DND-41 (cell line): ENCODE measurements at regions not wholly inside any gene's neighbourhood (a gene's known extent, or its start where the extent isn't known, plus 50 kb on each side); places are given as distances from the start of the nearest gene placed in this dataset.

Experiments
- ATAC-seq: fragments of 200-7000 bp; cut with Tn5 transposase; 3 replicates; pipeline ENCODE4 v1.9.1; 2021; ENCODE audit warnings: low read depth; ENCODE audit not compliant: insufficient read depth
- DNase-seq: peaks from one replicate; pipeline ENCODE4 v3.0.0-alpha.2; 2020
- H2AFZ ChIP-seq: 2 replicates; pipeline ENCODE4 v1.6.0; 2012; ENCODE audit warnings: low read depth, low read length
- H3K27ac ChIP-seq: 2 replicates; pipeline ENCODE4 v1.5.1; 2012; ENCODE audit warnings: low read length, inconsistent platforms
- H3K27me3 ChIP-seq: fragments of 200-600 bp; sonication (generic); 2 replicates; pipeline ENCODE4 v1.6.0; 2012; ENCODE audit warnings: low read length, mild to moderate bottlenecking, inconsistent platforms; ENCODE audit not compliant: insufficient read depth, poor library complexity
- H3K36me3 ChIP-seq: 2 replicates; pipeline ENCODE4 v1.5.1; 2012; ENCODE audit warnings: low read length, inconsistent platforms; ENCODE audit not compliant: insufficient read depth
- H3K4me1 ChIP-seq: 2 replicates; pipeline ENCODE4 v1.5.1; 2012; ENCODE audit warnings: mild to moderate bottlenecking, low read length; ENCODE audit not compliant: insufficient read depth
- H3K4me2 ChIP-seq: 2 replicates; pipeline ENCODE4 v1.6.0; 2012; ENCODE audit warnings: mild to moderate bottlenecking, moderate library complexity, low read length, inconsistent platforms; ENCODE audit not compliant: insufficient read depth
- H3K4me3 ChIP-seq, 2 experiments: fragments of 200-600 bp in 1 of 2; shearing (Covaris generic) in 1 of 2; 2 replicates each; pipeline ENCODE4 v1.5.1; 2012 to 2016; ENCODE audit warnings: inconsistent platforms in 2 of 2, low read length in 2 of 2, mild to moderate bottlenecking in 2 of 2, low read depth in 1 of 2, moderate library complexity in 1 of 2
- H3K79me2 ChIP-seq: 2 replicates; pipeline ENCODE4 v1.6.0; 2012; ENCODE audit warnings: low read length, inconsistent platforms; ENCODE audit not compliant: insufficient read depth
- H3K9ac ChIP-seq: 2 replicates; pipeline ENCODE4 v1.6.0; 2012; ENCODE audit warnings: low read depth, mild to moderate bottlenecking, inconsistent platforms, low read length, moderate library complexity
- H3K9me3 ChIP-seq: 2 replicates; pipeline ENCODE4 v1.5.1; 2012; ENCODE audit warnings: low read length, moderate library complexity, mild to moderate bottlenecking, inconsistent platforms; ENCODE audit not compliant: insufficient read depth, severe bottlenecking
- H4K20me1 ChIP-seq: 2 replicates; pipeline ENCODE4 v1.6.0; 2012; ENCODE audit warnings: low read length; ENCODE audit not compliant: insufficient read depth
- CTCF ChIP-seq: IDR thresholded peaks from 2 replicates; pipeline ENCODE4 v1.5.1; 2012; ENCODE audit warnings: borderline replicate concordance, low read length, moderate library complexity, mild to moderate bottlenecking; ENCODE audit not compliant: poor library complexity, severe bottlenecking; ENCODE audit errors: extremely low read depth
- EZH2 ChIP-seq: IDR thresholded peaks from 3 replicates; pipeline ENCODE4 v1.6.1; 2012; ENCODE audit warnings: borderline replicate concordance, low read depth, mild to moderate bottlenecking, moderate library complexity, low read length, inconsistent platforms; ENCODE audit not compliant: severe bottlenecking

- no peaks in the 10 kb centered on the region for H3K9me3 ChIP-seq
Observed at GRCh38 chr5:86314951-86315350, 302.8 kb upstream of the COX7C start.

GRCh38 chr5:86320266-86320665, 297.5 kb upstream of the COX7C start:
- TF ChIP-seq CTCF, result no peak
- no peak for DNase-seq
- Histone ChIP-seq H3K79me2 (no peaks in the 10 kb centered on the region), H3K4me3 (no peak overlapping the region), H3K9me3 (no peaks in the 10 kb centered on the region), H4K20me1 (no peaks in the 10 kb centered on the region), H3K27me3 (no peaks in the 10 kb centered on the region), H3K4me1 (no peaks in the 10 kb centered on the region), H3K36me3 (no peaks in the 10 kb centered on the region), H3K4me2 (no peak overlapping the region), H3K9ac (no peak overlapping the region), H3K27ac (no peak overlapping the region), H2AFZ (no peak overlapping the region)
- no peak for ATAC-seq

More at GRCh38 chr5:86314951-86315350, 302.8 kb upstream of the COX7C start:
- no peak overlapping the region for H2AFZ ChIP-seq
- no peak overlapping the region for H3K9ac ChIP-seq
- no peak overlapping the region for H3K4me3 ChIP-seq
- no peak for DNase-seq
- H3K4me2 ChIP-seq, result no peak overlapping the region
- no peaks in the 10 kb centered on the region for H3K4me1 ChIP-seq
- H3K36me3 ChIP-seq, result no peaks in the 10 kb centered on the region
- H3K27ac ChIP-seq, result no peak overlapping the region
- H4K20me1 ChIP-seq, result no peaks in the 10 kb centered on the region
- no peak for ATAC-seq
- no peaks in the 10 kb centered on the region for H3K27me3 ChIP-seq
- no peaks in the 10 kb centered on the region for H3K79me2 ChIP-seq
- no peak for TF ChIP-seq CTCF
- TF ChIP-seq EZH2, result no peak

GRCh38 chr5:86329318-86329717, 288.4 kb upstream of the COX7C start:
- ATAC-seq (no peak), DNase-seq (no peak)
- Histone ChIP-seq H2AFZ (no peak overlapping the region), H3K9me3 (no peaks in the 10 kb centered on the region), H3K27me3 (no peaks in the 10 kb centered on the region), H3K4me2 (no peak overlapping the region), H3K4me1 (no peaks in the 10 kb centered on the region), H3K4me3 (no peak overlapping the region), H3K36me3 (no peaks in the 10 kb centered on the region), H4K20me1 (no peaks in the 10 kb centered on the region), H3K79me2 (no peaks in the 10 kb centered on the region), H3K27ac (no peak overlapping the region), H3K9ac (no peak overlapping the region)
- TF ChIP-seq EZH2, result no peak
- TF ChIP-seq CTCF, result no peak

GRCh38 chr5:86330736-86331135, 287.0 kb upstream of the COX7C start:
- H2AFZ ChIP-seq, result no peak overlapping the region
- TF ChIP-seq CTCF (no peak), EZH2 (no peak)
- H3K4me3 ChIP-seq, result no peak overlapping the region
- no peaks in the 10 kb centered on the region for H3K4me1 ChIP-seq
- H3K27me3 ChIP-seq, result no peaks in the 10 kb centered on the region
- no peak for ATAC-seq
- no peaks in the 10 kb centered on the region for H3K36me3 ChIP-seq
- H4K20me1 ChIP-seq, result no peaks in the 10 kb centered on the region
- no peak for DNase-seq
- no peak overlapping the region for H3K4me2 ChIP-seq
- no peak overlapping the region for H3K27ac ChIP-seq
- no peaks in the 10 kb centered on the region for H3K79me2 ChIP-seq
- H3K9me3 ChIP-seq, result no peaks in the 10 kb centered on the region
- H3K9ac ChIP-seq, result no peak overlapping the region
